ENCODE measurements at regions not wholly inside any gene's neighbourhood (a gene's known extent, or its start where the extent isn't known, plus 50 kb on each side); places are given as distances from the start of the nearest gene placed in this dataset.

GRCh38 chr2:873651-874580 is 76.7 kb upstream of the SNTG2 start:
- no peak for TF ChIP-seq CTCF (IDR thresholded peaks at IDR 0.05)
- no peak for TF ChIP-seq POLR2A (IDR thresholded peaks at IDR 0.05)
